Transverse colon (tissue), 4 donors: ENCODE measurements at regions not wholly inside any gene's neighbourhood (a gene's known extent, or its start where the extent isn't known, plus 50 kb on each side); places are given as distances from the start of the nearest gene placed in this dataset.

ENCODE experiments used
- DNase-seq: peaks from one replicate; pipeline ENCODE4 v3.0.0-alpha.2; 2019
- H3K27ac ChIP-seq, 4 donors: fragments of 200-600 bp; sonication (generic); 2 replicates each; pipeline ENCODE4 v1.5.1; 2016 to 2018; ENCODE audit warnings: inconsistent platforms in 4 of 4
- H3K27me3 ChIP-seq: fragments of 200-600 bp; sonication (generic); 2 replicates; pipeline ENCODE4 v1.5.1; 2017; ENCODE audit warnings: inconsistent platforms
- H3K36me3 ChIP-seq, 4 donors: fragments of 200-600 bp; sonication (generic); 2 replicates each; pipeline ENCODE4 v1.5.1; 2017 to 2019; ENCODE audit warnings: inconsistent platforms in 4 of 4
- H3K4me1 ChIP-seq, 4 donors: fragments of 200-600 bp; sonication (generic); 2 replicates each; pipeline ENCODE4 v1.5.1; 2017 to 2020; ENCODE audit warnings: inconsistent platforms in 4 of 4
- H3K4me3 ChIP-seq, 4 donors: fragments of 200-600 bp; sonication (generic); 1 replicate in 1 of 4; 2 replicates in 3 of 4; pipeline versions ENCODE4 v1.5.1 to v1.6.1; 2017 to 2019; ENCODE audit warnings: inconsistent platforms in 4 of 4
- H3K9me3 ChIP-seq, 2 donors: fragments of 200-600 bp; sonication (generic); 2 replicates each; pipeline ENCODE4 v1.5.1; 2017 to 2019; ENCODE audit warnings: inconsistent platforms in 2 of 2
- CTCF ChIP-seq, 5 experiments: fragments of 200-600 bp in 3 of 5; fragments of 450-650 bp in 2 of 5; sonication (generic) in 3 of 5; IDR thresholded peaks; 1 replicate in 2 of 5; 2 replicates in 3 of 5; pipeline ENCODE4 v1.5.1; 2016 to 2017; ENCODE audit warnings: antibody characterized with exemption in 5 of 5, inconsistent platforms in 3 of 5, mild to moderate bottlenecking in 2 of 5, moderate library complexity in 1 of 5
- EP300 ChIP-seq: sonication (generic); formaldehyde crosslinking; IDR thresholded peaks from one replicate; pipeline ENCODE4 v1.6.1; 2017; ENCODE audit warnings: antibody characterized with exemption, low read depth
- POLR2A ChIP-seq: fragments of 450-650 bp; IDR thresholded peaks from one replicate; pipeline ENCODE4 v1.6.1; 2016; ENCODE audit warnings: antibody characterized with exemption, mild to moderate bottlenecking, moderate library complexity
- POLR2AphosphoS5 ChIP-seq, 3 donors: sonication (generic); formaldehyde crosslinking; IDR thresholded peaks; one replicate each; pipeline ENCODE4 v1.6.1; 2016; ENCODE audit warnings: antibody characterized with exemption in 3 of 3
- WGBS, 2 donors: methylation state at CpG; one replicate each; pipeline ENCODE4 v1.1.5; 2018; ENCODE audit warnings: low coverage in 1 of 2; 5-methylcytosine and 5-hydroxymethylcytosine counted together
- in situ Hi-C, 4 donors: fragments of 200-750 bp; cut with MboI; loops; one replicate each; pipeline versions ENCODE4 v1.15.0 to v1.15.1; 2017; ENCODE audit warnings: low sequenced_read_pairs in 3 of 4, low pct_ligation_motif_present in 1 of 4, low pct_unique_long_range_greater_than_20kb in 1 of 4
- intact Hi-C: fragments of 100-400 bp; cut with DNase I; formaldehyde crosslinking; loops from one replicate; pipeline ENCODE4 v1.15.1; 2023; ENCODE audit warnings: low total_unique reads

GRCh38 chr11:110862407-110862806 is 150.2 kb upstream of the ARHGAP20 start:
- no peak for DNase-seq
- intact Hi-C loops (no loop called here), in situ Hi-C loops (no loop called here)
- Histone ChIP-seq H3K27ac (no peak overlapping the region), H3K27me3 (no peaks in the 10 kb centered on the region), H3K4me1 (peaks cover 0 to 34% (median 18%) of the 10 kb centered on the region in 4 donors), H3K4me3 (no peak overlapping the region), H3K36me3 (no peaks in the 10 kb centered on the region), H3K9me3 (no peaks in the 10 kb centered on the region)
- WGBS, 2 donors = 88 to 91% methylated on average over 2 of the region's 2 CpGs
- TF ChIP-seq EP300 (no peak), CTCF (IDR thresholded peaks at IDR 0.05) (no peak), POLR2AphosphoS5 (IDR thresholded peaks at IDR 0.05) (no peak), POLR2A (no peak)

- TF ChIP-seq EP300 (no peak), CTCF (IDR thresholded peaks at IDR 0.05) (no peak), POLR2AphosphoS5 (IDR thresholded peaks at IDR 0.05) (no peak), POLR2A (no peak)
- in situ Hi-C loops = no loop called here
- Histone ChIP-seq H3K36me3 (no peaks in the 10 kb centered on the region), H3K4me3 (no peak overlapping the region), H3K27ac (peak overlapping the region in 3 of 4 donors; percentile 29 to 69 (median 33)), H3K27me3 (no peaks in the 10 kb centered on the region), H3K4me1 (peaks cover 0 to 39% (median 19%) of the 10 kb centered on the region in 4 donors), H3K9me3 (no peaks in the 10 kb centered on the region)
- intact Hi-C loops = no loop called here
- DNase-seq = no peak
- 52 to 69% methylated on average over 3 of the region's 3 CpGs for WGBS, 2 donors
Observed at GRCh38 chr11:110860461-110860860, 148.2 kb upstream of the ARHGAP20 start.

GRCh38 chr11:110859998-110860397 is 147.8 kb upstream of the ARHGAP20 start:
- Histone ChIP-seq H3K36me3 (no peaks in the 10 kb centered on the region), H3K4me3 (no peak overlapping the region), H3K27me3 (no peaks in the 10 kb centered on the region), H3K4me1 (peaks cover 0 to 42% (median 19%) of the 10 kb centered on the region in 4 donors), H3K27ac (peak overlapping the region; percentile 16 to 70 (median 62)), H3K9me3 (no peaks in the 10 kb centered on the region)
- intact Hi-C loops = no loop called here
- peak; percentile 81 for DNase-seq
- in situ Hi-C loops = no loop called here
- TF ChIP-seq CTCF (IDR thresholded peaks at IDR 0.05) (no peak), POLR2AphosphoS5 (IDR thresholded peaks at IDR 0.05) (peak in 2 of 3 donors; percentile 39 to 49)
- WGBS, 2 donors = 36 to 52% methylated on average over 3 to 6 of the region's 6 CpGs

GRCh38 chr11:110859240-110859840 is 147.1 kb upstream of the ARHGAP20 start:
- Histone ChIP-seq H3K27ac (peak overlapping the region; percentile 16 to 70 (median 62)), H3K4me1 (peaks cover 0 to 42% (median 19%) of the 10 kb centered on the region in 4 donors), H3K27me3 (no peaks in the 10 kb centered on the region), H3K4me3 (no peak overlapping the region), H3K9me3 (no peaks in the 10 kb centered on the region), H3K36me3 (no peaks in the 10 kb centered on the region)
- no peak for DNase-seq
- intact Hi-C loops (no loop called here), in situ Hi-C loops (no loop called here)
- TF ChIP-seq EP300 (no peak), CTCF (IDR thresholded peaks at IDR 0.05) (no peak), POLR2A (no peak), POLR2AphosphoS5 (IDR thresholded peaks at IDR 0.05) (no peak)
- WGBS, 2 donors = 51 to 55% methylated on average over 5 of the region's 5 CpGs
